Activated CD8-positive, alpha-beta T cell treated with anti-CD3 and anti-CD28 coated beads for 36 hours (primary cell): ENCODE measurements at regions not wholly inside any gene's neighbourhood (a gene's known extent, or its start where the extent isn't known, plus 50 kb on each side); places are given as distances from the start of the nearest gene placed in this dataset.

ENCODE experiments used
- ATAC-seq: fragments of 200-7000 bp; cut with Tn5 transposase; one replicate; pipeline ENCODE4 v1.10.0; 2021; ENCODE audit warnings: mild to moderate bottlenecking, moderate library complexity
- CTCF ChIA-PET: fragments of 350-600 bp; sonication (Branson Sonifier 250); formaldehyde crosslinking; loops from one replicate; lab custom pipeline; 2021; ENCODE audit warnings: antibody characterized with exemption; lab: Charles Lee
- POLR2A ChIA-PET: fragments of 350-600 bp; sonication (Branson Sonifier 250); formaldehyde crosslinking; loops from one replicate; lab custom pipeline; 2021; ENCODE audit warnings: antibody characterized with exemption; lab: Charles Lee
- DNase-seq: peaks from one replicate; pipeline ENCODE4 v3.0.0-alpha.2; 2020
- H3K27ac Mint-ChIP-seq: one replicate; pipeline ENCODE4 v1.8.0; 2021; ENCODE audit warnings: mild to moderate bottlenecking, mixed read lengths
- H3K27me3 Mint-ChIP-seq: one replicate; pipeline ENCODE4 v1.8.0; 2021; ENCODE audit warnings: mixed read lengths
- H3K36me3 Mint-ChIP-seq: one replicate; pipeline ENCODE4 v1.8.0; 2021; ENCODE audit warnings: low read depth, mixed read lengths
- H3K4me1 Mint-ChIP-seq: one replicate; pipeline ENCODE4 v1.8.0; 2021; ENCODE audit warnings: low read depth, mixed read lengths
- H3K4me3 Mint-ChIP-seq: one replicate; pipeline ENCODE4 v1.8.0; 2021; ENCODE audit warnings: mild to moderate bottlenecking, moderate library complexity, mixed read lengths
- H3K9me3 Mint-ChIP-seq: one replicate; pipeline ENCODE4 v1.8.0; 2021; ENCODE audit warnings: mixed read lengths
- CTCF ChIP-seq: fragments of 200-600 bp; IDR thresholded peaks from one replicate; pipeline ENCODE4 v1.8.0; 2022; ENCODE audit warnings: antibody characterized with exemption, mild to moderate bottlenecking
- intact Hi-C: fragments of 100-400 bp; cut with micrococcal nuclease; formaldehyde crosslinking; loops from one replicate; pipeline ENCODE4 v1.10.0; 2022

- ATAC-seq (no peak), DNase-seq (no peak)
- peaks cover 6% of the 10 kb centered on the region for H3K4me1 Mint-ChIP-seq
- intact Hi-C loops: no loop called here
- H3K27ac Mint-ChIP-seq: no peak overlapping the region
- no peak overlapping the region for H3K4me3 Mint-ChIP-seq
- CTCF ChIA-PET: interaction anchor here (1.3 to 2.3 kb wide), 2 partner anchors 36 to 208 kb away, joined by 3 to 8 read pairs; no protein-coding TSS in a partner anchor
- POLR2A ChIA-PET: interaction anchor here (2.0 kb wide), 1 partner anchor 8 kb away, joined by 9 read pairs; no protein-coding TSS in a partner anchor
- H3K36me3 Mint-ChIP-seq: no peaks in the 10 kb centered on the region
- TF ChIP-seq CTCF: no peak
- no peaks in the 10 kb centered on the region for H3K9me3 Mint-ChIP-seq
- H3K27me3 Mint-ChIP-seq: no peaks in the 10 kb centered on the region
These were observed 93.1 kb upstream of the TAB2 start for GRCh38 chr6:149224399-149224798.

- peaks cover 7% of the 10 kb centered on the region for H3K4me1 Mint-ChIP-seq
- POLR2A ChIA-PET: interaction anchor here (0.8 to 1.1 kb wide), 2 partner anchors 10 to 91 kb away, joined by 3 to 4 read pairs; no protein-coding TSS in a partner anchor
- intact Hi-C loops: no loop called here
- H3K9me3 Mint-ChIP-seq: no peaks in the 10 kb centered on the region
- H3K4me3 Mint-ChIP-seq: no peak overlapping the region
- no peak for TF ChIP-seq CTCF
- H3K27me3 Mint-ChIP-seq: no peaks in the 10 kb centered on the region
- no peaks in the 10 kb centered on the region for H3K36me3 Mint-ChIP-seq
- DNase-seq: no peak
- CTCF ChIA-PET: interaction anchor here (1.3 kb wide), 2 partner anchors 35 to 57 kb away, joined by 3 read pairs; no protein-coding TSS in a partner anchor
- H3K27ac Mint-ChIP-seq: no peak overlapping the region
- ATAC-seq: no peak
These were observed 92.1 kb upstream of the TAB2 start for GRCh38 chr6:149225370-149225769.

- intact Hi-C loops: no loop called here
- TF ChIP-seq CTCF: no peak
- no peaks in the 10 kb centered on the region for H3K36me3 Mint-ChIP-seq
- H3K4me1 Mint-ChIP-seq: peaks cover 13% of the 10 kb centered on the region
- H3K4me3 Mint-ChIP-seq: no peak overlapping the region
- no peaks in the 10 kb centered on the region for H3K27me3 Mint-ChIP-seq
- ATAC-seq: no peak
- no peak overlapping the region for H3K27ac Mint-ChIP-seq
- H3K9me3 Mint-ChIP-seq: no peaks in the 10 kb centered on the region
- ChIA-PET CTCF (interaction anchor here (1.3 kb wide), 2 partner anchors 35 to 56 kb away, joined by 3 read pairs; no protein-coding TSS in a partner anchor), POLR2A (interaction anchor here (0.8 to 1.1 kb wide), 2 partner anchors 10 to 90 kb away, joined by 3 to 4 read pairs; no protein-coding TSS in a partner anchor)
- no peak for DNase-seq
These were observed 91.6 kb upstream of the TAB2 start for GRCh38 chr6:149225946-149226345.

- POLR2A ChIA-PET: interaction anchor here (0.7 kb wide), 1 partner anchor 167 kb away, joined by 3 read pairs; no protein-coding TSS in a partner anchor
- CTCF ChIA-PET: no interaction called here
- TF ChIP-seq CTCF: no peak
- no peaks in the 10 kb centered on the region for H3K9me3 Mint-ChIP-seq
- H3K27ac Mint-ChIP-seq: no peak overlapping the region
- no peaks in the 10 kb centered on the region for H3K27me3 Mint-ChIP-seq
- DNase-seq: no peak
- no peak overlapping the region for H3K4me3 Mint-ChIP-seq
- peaks cover 26% of the 10 kb centered on the region for H3K4me1 Mint-ChIP-seq
- ATAC-seq: no peak
- H3K36me3 Mint-ChIP-seq: no peaks in the 10 kb centered on the region
- intact Hi-C loops: no loop called here
These were observed 89.7 kb upstream of the TAB2 start for GRCh38 chr6:149227796-149228195.

- no peak for ATAC-seq
- H3K27ac Mint-ChIP-seq: no peak overlapping the region
- no peaks in the 10 kb centered on the region for H3K36me3 Mint-ChIP-seq
- H3K4me3 Mint-ChIP-seq: no peak overlapping the region
- peaks cover 33% of the 10 kb centered on the region for H3K4me1 Mint-ChIP-seq
- TF ChIP-seq CTCF: no peak
- no peaks in the 10 kb centered on the region for H3K9me3 Mint-ChIP-seq
- DNase-seq: no peak
- intact Hi-C loops: no loop called here
- CTCF ChIA-PET: interaction anchor here (0.8 kb wide), 1 partner anchor 138 kb away, joined by 3 read pairs; no protein-coding TSS in a partner anchor
- POLR2A ChIA-PET: interaction anchor here (0.7 kb wide), 1 partner anchor 166 kb away, joined by 3 read pairs; no protein-coding TSS in a partner anchor
- H3K27me3 Mint-ChIP-seq: no peaks in the 10 kb centered on the region
These were observed 89.1 kb upstream of the TAB2 start for GRCh38 chr6:149228311-149228955.
